ENCODE measurements at regions not wholly inside any gene's neighbourhood (a gene's known extent, or its start where the extent isn't known, plus 50 kb on each side); places are given as distances from the start of the nearest gene placed in this dataset.

DNA sequence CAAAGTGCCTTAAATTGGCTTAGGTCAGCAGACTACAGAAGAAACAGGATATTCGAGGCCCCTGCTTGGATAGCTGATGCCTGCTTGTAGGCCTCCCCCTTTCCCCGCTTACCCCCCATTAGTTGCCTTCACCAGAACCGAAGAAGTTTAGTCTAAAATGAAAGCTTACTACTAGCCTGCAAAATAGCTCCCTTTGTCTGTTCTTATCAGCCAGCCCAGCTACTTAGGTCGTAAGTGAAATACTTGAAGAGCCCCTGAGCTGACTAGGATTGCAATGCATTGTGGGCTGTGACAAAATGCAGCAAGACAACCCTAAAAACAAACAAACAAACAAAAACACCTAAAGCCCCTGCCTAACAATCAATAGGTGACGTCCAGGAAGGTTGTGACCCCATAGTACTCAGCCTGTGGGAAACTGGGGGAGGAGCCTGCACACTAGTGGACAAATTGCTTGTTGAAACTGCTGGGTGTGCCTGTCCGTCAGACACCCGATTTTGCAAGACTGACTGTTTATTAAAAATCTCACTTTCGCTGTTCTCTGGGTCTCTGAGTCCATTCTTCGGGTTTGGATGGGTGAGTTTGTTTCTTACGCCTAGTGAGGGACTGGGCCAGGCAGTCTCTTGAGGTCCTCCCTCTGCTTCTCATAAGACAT is 105.0 kb upstream of the DUSP22 start:
- TF ChIP-seq CTCF (IDR thresholded peaks at IDR 0.05), result no peak
- no peak for TF ChIP-seq EP300 (IDR thresholded peaks at IDR 0.05)
